Keratinocyte (primary cell): ENCODE measurements at regions not wholly inside any gene's neighbourhood (a gene's known extent, or its start where the extent isn't known, plus 50 kb on each side); places are given as distances from the start of the nearest gene placed in this dataset.

Experiments
- EZH2 ChIP-seq: IDR thresholded peaks from one replicate; pipeline ENCODE4 v1.6.1; 2012; ENCODE audit warnings: inconsistent platforms, mild to moderate bottlenecking, low read length, moderate library complexity
- TF ChIP-seq, protein P1 (sequence below), 3 experiments: IDR thresholded peaks in 1 of 3; conservative IDR thresholded peaks in 1 of 3; optimal IDR thresholded peaks in 1 of 3; 2 replicates in 2 of 3; 3 replicates in 1 of 3; pipeline versions ENCODE3 to v1.5.1; 2011; ENCODE audit warnings: low read length in 3 of 3, mild to moderate bottlenecking in 3 of 3, moderate library complexity in 2 of 3, control low read depth in 1 of 3, inconsistent platforms in 1 of 3; ENCODE audit not compliant: insufficient read depth in 2 of 3; ENCODE audit errors: extremely low read depth in 1 of 3

DNA sequence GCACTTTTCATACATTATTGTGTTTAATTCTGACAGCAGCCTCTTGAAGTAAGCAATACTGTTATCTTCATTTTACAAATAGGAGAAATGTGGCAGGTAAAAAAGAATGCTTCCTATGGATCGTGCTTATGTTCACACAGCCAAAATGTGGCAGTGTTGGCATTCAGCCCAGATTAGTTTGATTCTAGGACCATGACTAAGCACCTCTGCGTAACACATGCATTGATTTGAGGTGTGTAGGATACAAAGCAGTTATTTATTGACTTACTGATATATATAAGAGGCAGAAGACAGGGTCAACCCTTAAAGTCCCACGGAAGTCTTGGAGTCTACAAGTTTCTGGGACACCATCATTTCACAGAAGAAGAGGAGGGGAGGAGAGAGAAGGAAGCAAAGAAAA lies 1144.4 kb upstream of the GOT2 start:
- TF ChIP-seq, protein P1, sequence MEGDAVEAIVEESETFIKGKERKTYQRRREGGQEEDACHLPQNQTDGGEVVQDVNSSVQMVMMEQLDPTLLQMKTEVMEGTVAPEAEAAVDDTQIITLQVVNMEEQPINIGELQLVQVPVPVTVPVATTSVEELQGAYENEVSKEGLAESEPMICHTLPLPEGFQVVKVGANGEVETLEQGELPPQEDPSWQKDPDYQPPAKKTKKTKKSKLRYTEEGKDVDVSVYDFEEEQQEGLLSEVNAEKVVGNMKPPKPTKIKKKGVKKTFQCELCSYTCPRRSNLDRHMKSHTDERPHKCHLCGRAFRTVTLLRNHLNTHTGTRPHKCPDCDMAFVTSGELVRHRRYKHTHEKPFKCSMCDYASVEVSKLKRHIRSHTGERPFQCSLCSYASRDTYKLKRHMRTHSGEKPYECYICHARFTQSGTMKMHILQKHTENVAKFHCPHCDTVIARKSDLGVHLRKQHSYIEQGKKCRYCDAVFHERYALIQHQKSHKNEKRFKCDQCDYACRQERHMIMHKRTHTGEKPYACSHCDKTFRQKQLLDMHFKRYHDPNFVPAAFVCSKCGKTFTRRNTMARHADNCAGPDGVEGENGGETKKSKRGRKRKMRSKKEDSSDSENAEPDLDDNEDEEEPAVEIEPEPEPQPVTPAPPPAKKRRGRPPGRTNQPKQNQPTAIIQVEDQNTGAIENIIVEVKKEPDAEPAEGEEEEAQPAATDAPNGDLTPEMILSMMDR (optimal IDR thresholded peaks at IDR 0.05 in 1 of 3, IDR thresholded peaks at IDR 0.05 in 1 of 3, conservative IDR thresholded peaks at IDR 0.05 in 1 of 3; ENCODE audit: extremely low read depth in 1 of 3, insufficient read depth in 2 of 3, low read length in 3 of 3): no peak
- TF ChIP-seq EZH2: no peak
